ENCODE measurements at regions not wholly inside any gene's neighbourhood (a gene's known extent, or its start where the extent isn't known, plus 50 kb on each side); places are given as distances from the start of the nearest gene placed in this dataset.

GRCh38 chrX:50980251-50980650, 69.7 kb downstream of the BMP15 start:
- no TSS peak for BruUV-seq (replicated peaks)
- Histone ChIP-seq H3K27me3 (ENCODE audit: control insufficient read depth in 2 of 2, insufficient read depth in 2 of 2, low read length in 2 of 2) (peaks cover 0 to 2% of the 10 kb centered on the region in 2 experiments), H2AFZ (ENCODE audit: low read depth, low read length) (no peak overlapping the region), H3K9me1 (replicated peaks; ENCODE audit: control insufficient read depth, extremely low read depth, insufficient read depth, low read length) (no peaks in the 10 kb centered on the region), H3K9me3 (replicated peaks; ENCODE audit: control insufficient read depth, insufficient read depth, low read length) (no peaks in the 10 kb centered on the region), H3K4me3 (replicated peaks in 1 of 3; ENCODE audit: insufficient read depth in 1 of 3, low read depth in 1 of 3, low read length in 3 of 3) (no peak overlapping the region), H3K4me1 (ENCODE audit: control insufficient read depth, extremely low read depth, insufficient read depth, low read length) (no peaks in the 10 kb centered on the region), H3K79me2 (ENCODE audit: control insufficient read depth, insufficient read depth, low read length) (no peaks in the 10 kb centered on the region), H3K27ac (ENCODE audit: insufficient read depth, low read depth, low read length) (no peak overlapping the region), H3K4me2 (ENCODE audit: insufficient read depth, low read length) (no peak overlapping the region), H3K9ac (replicated peaks; ENCODE audit: extremely low read depth, insufficient read depth, low read length) (no peak overlapping the region), H3K36me3 (ENCODE audit: control insufficient read depth in 2 of 2, extremely low read depth in 1 of 2, insufficient read depth in 2 of 2, low read length in 2 of 2) (no peaks in the 10 kb centered on the region), H4K20me1 (replicated peaks; ENCODE audit: control insufficient read depth, extremely low read depth, insufficient read depth, low read length) (no peaks in the 10 kb centered on the region)
- FAIRE-seq = peak; percentile 56
- TF ChIP-seq GATA2 (IDR thresholded peaks at IDR 0.05; ENCODE audit: insufficient read depth, insufficient read length, low read depth, low read length) = no peak
- no peak for TF ChIP-seq POLR2A (IDR thresholded peaks at IDR 0.05; ENCODE audit: low read depth, low read length)
- TF ChIP-seq JUN (IDR thresholded peaks at IDR 0.05; ENCODE audit: borderline replicate concordance, insufficient read depth, insufficient read length, low read depth) = no peak
- TF ChIP-seq MAX (IDR thresholded peaks at IDR 0.05; ENCODE audit: insufficient read depth, insufficient read length) = no peak
- TF ChIP-seq MYC (IDR thresholded peaks at IDR 0.05; ENCODE audit: low read depth, low read length) = no peak
- TF ChIP-seq CTCF (IDR thresholded peaks at IDR 0.05; ENCODE audit: extremely low read depth in 1 of 2, insufficient read depth in 1 of 2, low read depth in 1 of 2, low read length in 2 of 2) = no peak
- no peak for TF ChIP-seq FOS (IDR thresholded peaks at IDR 0.05; ENCODE audit: borderline replicate concordance, insufficient read depth, low read length)
- TF ChIP-seq EZH2 (IDR thresholded peaks at IDR 0.05; ENCODE audit: borderline replicate concordance, low read depth, low read length, severe bottlenecking) = no peak
- TF ChIP-seq POLR2AphosphoS5 (IDR thresholded peaks at IDR 0.05; ENCODE audit: insufficient read depth, low read depth, low read length) = no peak
- ChIA-PET CTCF (no interaction called here), POLR2A (no interaction called here)
- DNase-seq (ENCODE audit: low read depth, low spot score) = no peak
- dilution Hi-C loops (cut with MboI; ENCODE audit: extremely low pct_ligation_motif_present, low sequenced_read_pairs) (no loop called here), intact Hi-C loops (cut with micrococcal nuclease) (no loop called here)
